HFF-Myc (cell line): ENCODE measurements at regions not wholly inside any gene's neighbourhood (a gene's known extent, or its start where the extent isn't known, plus 50 kb on each side); places are given as distances from the start of the nearest gene placed in this dataset.

Experiments
- DNase-seq: peaks from one replicate; pipeline ENCODE4 v3.0.0-alpha.2; 2011; ENCODE audit warnings: low read depth; ENCODE audit errors: extremely low read depth
- H3K4me3 ChIP-seq: replicated peaks from 2 replicates; pipeline ENCODE4 v1.5.1; 2011; ENCODE audit warnings: low read depth, mild to moderate bottlenecking, control low read depth, low read length
- CTCF ChIP-seq: IDR thresholded peaks from 2 replicates; pipeline ENCODE4 v1.5.1; 2012; ENCODE audit warnings: mild to moderate bottlenecking, low read depth, low read length, control low read depth; ENCODE audit errors: missing control alignments

GRCh38 chr3:94686208-94686607 lies 623.3 kb downstream of the NSUN3 start:
- TF ChIP-seq CTCF, result no peak
- H3K4me3 ChIP-seq, result no peak overlapping the region
- no peak for DNase-seq

GRCh38 chr3:94693997-94694640 lies 631.3 kb downstream of the NSUN3 start:
- H3K4me3 ChIP-seq, result no peak overlapping the region
- no peak for DNase-seq
- no peak for TF ChIP-seq CTCF

DNA sequence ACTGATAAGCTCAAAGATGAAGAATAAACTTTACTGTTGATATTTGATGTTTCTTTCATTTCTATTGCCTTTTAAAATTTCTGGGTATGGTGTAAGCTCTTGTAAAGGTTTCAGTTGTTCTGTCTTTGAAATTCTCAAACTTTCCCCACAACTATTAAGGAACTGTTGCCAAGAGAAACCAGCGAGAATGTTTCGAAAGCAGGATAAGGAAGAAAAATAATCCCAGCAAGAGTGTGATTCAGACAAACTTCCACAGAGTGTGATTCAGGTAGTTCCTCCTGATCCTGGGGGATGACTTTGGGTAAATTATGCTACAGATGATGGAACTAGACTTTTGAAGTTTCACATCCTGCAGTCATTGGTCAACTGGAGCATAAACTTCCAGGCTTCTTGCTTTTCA lies 632.0 kb downstream of the NSUN3 start:
- no peak for TF ChIP-seq CTCF
- H3K4me3 ChIP-seq, result no peak overlapping the region
- no peak for DNase-seq

GRCh38 chr3:94704467-94704866 lies 641.6 kb downstream of the NSUN3 start:
- TF ChIP-seq CTCF, result no peak
- no peak overlapping the region for H3K4me3 ChIP-seq
- no peak for DNase-seq

GRCh38 chr3:94709249-94709902 lies 646.5 kb downstream of the NSUN3 start:
- DNase-seq, result no peak
- H3K4me3 ChIP-seq, result no peak overlapping the region
- TF ChIP-seq CTCF, result no peak

DNA sequence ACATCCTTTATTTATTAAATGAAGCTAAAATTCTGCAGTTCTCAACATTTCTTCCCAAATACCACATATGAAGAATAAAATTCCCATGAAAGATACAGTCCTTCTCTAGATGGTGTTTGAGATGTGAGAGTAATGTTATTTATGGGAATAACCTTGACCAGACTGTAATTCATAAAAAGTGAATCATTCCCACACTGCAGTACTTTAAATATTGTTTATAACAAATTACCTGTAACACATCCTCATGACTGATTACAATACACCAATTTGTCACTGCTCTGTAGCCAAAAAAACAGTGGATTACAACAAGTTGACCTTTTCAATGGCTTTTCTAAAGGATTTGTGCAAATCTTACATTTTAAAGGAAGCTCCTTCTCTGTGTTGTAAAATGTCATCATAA lies 651.3 kb downstream of the NSUN3 start:
- no peak overlapping the region for H3K4me3 ChIP-seq
- no peak for DNase-seq
- TF ChIP-seq CTCF, result no peak
